IMR-90 (cell line): ENCODE measurements at regions not wholly inside any gene's neighbourhood (a gene's known extent, or its start where the extent isn't known, plus 50 kb on each side); places are given as distances from the start of the nearest gene placed in this dataset.

Source experiments
- ATAC-seq: fragments of 200-7000 bp; cut with Tn5 transposase; 2 replicates; pipeline ENCODE4 v1.9.1; 2020; ENCODE audit warnings: low read depth, mild to moderate bottlenecking, moderate library complexity
- BruUV-seq: library from RNA; stranded (reverse); fragments of 400-500 nt; replicated peaks from 2 replicates; lab custom pipeline; 2021; lab: Mats Ljungman, UMichigan
- CTCF ChIA-PET: fragments of 300-600 bp; formaldehyde crosslinking; extraction: SDS; loops from one replicate; lab custom pipeline; 2021; ENCODE audit warnings: antibody characterized with exemption; lab: Yijun Ruan, JAX
- POLR2A ChIA-PET: fragments of 300-600 bp; sonication (Branson Sonifier 250); formaldehyde crosslinking; loops from one replicate; lab custom pipeline; 2022; ENCODE audit warnings: antibody characterized with exemption; ENCODE audit not compliant: unreplicated experiment; lab: Charles Lee
- DNase-seq: peaks from one replicate; pipeline ENCODE4 v3.0.0; 2013
- H2AFZ ChIP-seq: replicated peaks from 2 replicates; pipeline ENCODE3; 2013; ENCODE audit warnings: low read length, mild to moderate bottlenecking; ENCODE audit not compliant: poor library complexity
- H2AK5ac ChIP-seq: 2 replicates; pipeline ENCODE4 v1.6.1; 2013; ENCODE audit warnings: low read depth, low read length, inconsistent platforms
- H2AK9ac ChIP-seq: replicated peaks from 2 replicates; pipeline ENCODE3; 2013; ENCODE audit warnings: mild to moderate bottlenecking, low read depth, low read length, moderate library complexity; ENCODE audit not compliant: poor library complexity
- H2BK120ac ChIP-seq: 2 replicates; pipeline ENCODE4 v1.6.1; 2013; ENCODE audit warnings: low read depth, low read length, inconsistent platforms
- H2BK15ac ChIP-seq: 3 replicates; pipeline ENCODE4 v1.6.1; 2013; ENCODE audit warnings: low read depth, low read length, inconsistent platforms
- H2BK20ac ChIP-seq: 2 replicates; pipeline ENCODE4 v1.6.1; 2013; ENCODE audit warnings: low read depth, mild to moderate bottlenecking, inconsistent platforms, low read length, moderate library complexity
- H2BK5ac ChIP-seq: 2 replicates; pipeline ENCODE4 v1.6.1; 2013; ENCODE audit warnings: mild to moderate bottlenecking, low read depth, low read length, inconsistent platforms; ENCODE audit not compliant: poor library complexity, severe bottlenecking
- H3K14ac ChIP-seq: replicated peaks from 2 replicates; pipeline ENCODE4 v1.6.1; 2013; ENCODE audit warnings: low read depth, low read length, inconsistent platforms
- H3K18ac ChIP-seq: 2 replicates; pipeline ENCODE4 v1.6.1; 2013; ENCODE audit warnings: low read depth, low read length, control low read depth
- H3K23ac ChIP-seq: 2 replicates; pipeline ENCODE4 v1.6.1; 2013; ENCODE audit warnings: low read depth, low read length, inconsistent platforms
- H3K27ac ChIP-seq: 2 replicates; pipeline ENCODE4 v1.5.1; 2013; ENCODE audit warnings: mild to moderate bottlenecking, control low read depth, low read length; ENCODE audit not compliant: insufficient read depth
- H3K27me3 ChIP-seq: 2 replicates; pipeline ENCODE4 v1.6.1; 2013; ENCODE audit warnings: low read length; ENCODE audit not compliant: control insufficient read depth, insufficient read depth
- H3K36me3 ChIP-seq: 2 replicates; pipeline ENCODE4 v1.6.1; 2013; ENCODE audit warnings: low read length, mixed read lengths; ENCODE audit not compliant: control insufficient read depth, insufficient read depth
- H3K4ac ChIP-seq: 2 replicates; pipeline ENCODE4 v1.6.1; 2013; ENCODE audit warnings: low read depth, low read length, inconsistent platforms
- H3K4me1 ChIP-seq: 2 replicates; pipeline ENCODE4 v1.6.1; 2013; ENCODE audit warnings: low read length, mixed read lengths; ENCODE audit not compliant: control insufficient read depth, insufficient read depth
- H3K4me2 ChIP-seq: 2 replicates; pipeline ENCODE4 v1.6.1; 2013; ENCODE audit warnings: low read depth, mild to moderate bottlenecking, control low read depth, low read length, moderate library complexity
- H3K4me3 ChIP-seq: 2 replicates; pipeline ENCODE4 v1.5.1; 2013; ENCODE audit warnings: low read depth, mild to moderate bottlenecking, control low read depth, low read length, moderate library complexity; ENCODE audit not compliant: insufficient read depth
- H3K56ac ChIP-seq: 2 replicates; pipeline ENCODE4 v1.6.1; 2013; ENCODE audit warnings: low read length, inconsistent platforms; ENCODE audit not compliant: insufficient read depth; ENCODE audit errors: extremely low read depth
- H3K79me1 ChIP-seq, 2 experiments: 2 replicates each; pipeline ENCODE4 v1.6.1; 2013; ENCODE audit warnings: low read length in 2 of 2, inconsistent platforms in 1 of 2, low read depth in 1 of 2
- H3K9ac ChIP-seq: 2 replicates; pipeline ENCODE4 v1.6.1; 2013; ENCODE audit warnings: low read depth, low read length, control low read depth
- H3K9me1 ChIP-seq: 2 replicates; pipeline ENCODE4 v1.6.1; 2013; ENCODE audit warnings: low read length, inconsistent platforms; ENCODE audit not compliant: insufficient read depth
- H3K9me3 ChIP-seq: 2 replicates; pipeline ENCODE4 v1.6.1; 2013; ENCODE audit warnings: low read length; ENCODE audit not compliant: control insufficient read depth, insufficient read depth
- H4K20me1 ChIP-seq: 2 replicates; pipeline ENCODE4 v1.6.1; 2013; ENCODE audit warnings: low read length, inconsistent platforms; ENCODE audit not compliant: insufficient read depth
- H4K5ac ChIP-seq: 2 replicates; pipeline ENCODE4 v1.6.1; 2013; ENCODE audit warnings: mild to moderate bottlenecking, low read depth, low read length, control low read depth
- H4K8ac ChIP-seq, 2 experiments: 2 replicates each; pipeline ENCODE4 v1.6.1; 2013; ENCODE audit warnings: low read depth in 2 of 2, low read length in 2 of 2, control low read depth in 1 of 2, inconsistent platforms in 1 of 2
- H4K91ac ChIP-seq: 2 replicates; pipeline ENCODE4 v1.6.1; 2013; ENCODE audit warnings: low read depth, low read length, inconsistent platforms; ENCODE audit not compliant: insufficient read depth
- BHLHE40 ChIP-seq: fragments of 150-350 bp; IDR thresholded peaks from 2 replicates; pipeline ENCODE4 v1.6.1; 2016; ENCODE audit warnings: mild to moderate bottlenecking, low read depth, low read length
- CEBPB ChIP-seq: IDR thresholded peaks from 2 replicates; pipeline ENCODE4 v1.6.1; 2012; ENCODE audit warnings: low read depth, low read length, improper control_type of control experiment
- CHD1 ChIP-seq: IDR thresholded peaks from 2 replicates; pipeline ENCODE4 v1.6.1; 2012; ENCODE audit warnings: low read depth, low read length, improper control_type of control experiment
- CTCF ChIP-seq: conservative IDR thresholded peaks from 2 replicates; pipeline ENCODE4 v1.5.1; 2012; ENCODE audit warnings: mild to moderate bottlenecking, low read depth, low read length, improper control_type of control experiment
- ELK1 ChIP-seq: fragments of 150-350 bp; IDR thresholded peaks from 2 replicates; pipeline ENCODE4 v1.6.1; 2016; ENCODE audit warnings: low read depth, mild to moderate bottlenecking, low read length, moderate library complexity, borderline replicate concordance
- FOS ChIP-seq: fragments of 150-350 bp; IDR thresholded peaks from 2 replicates; pipeline ENCODE4 v1.6.1; 2016; ENCODE audit warnings: low read depth, low read length
- MAFK ChIP-seq: IDR thresholded peaks from 2 replicates; pipeline ENCODE4 v1.6.1; 2012; ENCODE audit warnings: low read depth, low read length, improper control_type of control experiment
- MAZ ChIP-seq: IDR thresholded peaks from 2 replicates; pipeline ENCODE4 v1.6.1; 2012; ENCODE audit warnings: low read depth, mild to moderate bottlenecking, low read length, improper control_type of control experiment, moderate library complexity, borderline replicate concordance
- MXI1 ChIP-seq: IDR thresholded peaks from 2 replicates; pipeline ENCODE4 v1.6.1; 2012; ENCODE audit warnings: low read depth, mild to moderate bottlenecking, low read length, moderate library complexity, borderline replicate concordance
- NFE2L2 ChIP-seq: fragments of 150-350 bp; IDR thresholded peaks from 2 replicates; pipeline ENCODE4 v1.6.1; 2016; ENCODE audit warnings: low read depth, mild to moderate bottlenecking, low read length
- POLR2A ChIP-seq: IDR thresholded peaks from 2 replicates; pipeline ENCODE4 v1.6.1; 2012; ENCODE audit warnings: mild to moderate bottlenecking, low read depth, low read length
- RAD21 ChIP-seq: IDR thresholded peaks from 2 replicates; pipeline ENCODE4 v1.6.1; 2012; ENCODE audit warnings: low read length, improper control_type of control experiment
- RCOR1 ChIP-seq: IDR thresholded peaks from 2 replicates; pipeline ENCODE4 v1.6.1; 2012; ENCODE audit warnings: mild to moderate bottlenecking, low read length, improper control_type of control experiment; ENCODE audit not compliant: insufficient replicate concordance
- RFX5 ChIP-seq: IDR thresholded peaks from 2 replicates; pipeline ENCODE4 v1.8.0; 2012; ENCODE audit warnings: low read depth, mild to moderate bottlenecking, low read length, moderate library complexity
- SMC3 ChIP-seq: fragments of 150-350 bp; IDR thresholded peaks from 2 replicates; pipeline ENCODE4 v1.6.1; 2016; ENCODE audit warnings: low read depth, mild to moderate bottlenecking, antibody characterized with exemption, low read length, moderate library complexity
- USF2 ChIP-seq: fragments of 150-350 bp; IDR thresholded peaks from 2 replicates; pipeline ENCODE4 v1.6.1; 2017; ENCODE audit warnings: mild to moderate bottlenecking, antibody characterized with exemption, low read length, low read depth
- WGBS, 2 experiments: methylation state at CpG; one replicate each; pipeline versions ENCODE4 v1.1.5 to v1.1.7; 2013; ENCODE audit warnings: missing lambda C conversion rate in 2 of 2; ENCODE audit not compliant: insufficient read length in 1 of 2; ENCODE audit errors: extremely low coverage in 2 of 2; 5-methylcytosine and 5-hydroxymethylcytosine counted together
- dilution Hi-C: fragments of 300-500 bp; cut with HindIII; formaldehyde crosslinking; loops from one replicate; pipeline ENCODE4 v1.14.3; 2018; ENCODE audit warnings: low sequenced_read_pairs; ENCODE audit not compliant: unreplicated experiment
- in situ Hi-C: fragments of 300-500 bp; cut with MboI; formaldehyde crosslinking; loops from 3 replicates; pipeline ENCODE4 v1.14.3; 2019; ENCODE audit warnings: low sequenced_read_pairs, inconsistent platforms, mixed read lengths
- intact Hi-C: fragments of 100-400 bp; cut with micrococcal nuclease; formaldehyde crosslinking; loops from 2 replicates; pipeline ENCODE4 v1.10.0; 2022

- no peak overlapping the region for H4K91ac ChIP-seq
- H3K9ac ChIP-seq, result no peak overlapping the region
- no peaks in the 10 kb centered on the region for H4K20me1 ChIP-seq
- no peak overlapping the region for H3K4ac ChIP-seq
- TF ChIP-seq RFX5 (no peak), MXI1 (no peak), BHLHE40 (no peak), RCOR1 (no peak), CTCF (no peak), USF2 (no peak), POLR2A (no peak), NFE2L2 (no peak), RAD21 (no peak), ELK1 (no peak), MAFK (no peak), MAZ (no peak), CHD1 (no peak), FOS (no peak), CEBPB (no peak), SMC3 (no peak)
- H2BK5ac ChIP-seq, result no peak overlapping the region
- no peak overlapping the region for H4K8ac ChIP-seq
- BruUV-seq, result no TSS peak
- no peak overlapping the region for H3K56ac ChIP-seq
- ATAC-seq, result no peak
- no peak overlapping the region for H2AK9ac ChIP-seq
- H3K27me3 ChIP-seq, result 0 out of 2 replicates have a peak, but pooled peaks cover 2% of the 10 kb centered on the region
- no peak overlapping the region for H2BK15ac ChIP-seq
- H3K36me3 ChIP-seq, result no peaks in the 10 kb centered on the region
- no peak overlapping the region for H2AFZ ChIP-seq
- H2AK5ac ChIP-seq, result no peak overlapping the region
- no peak overlapping the region for H3K27ac ChIP-seq
- dilution Hi-C loops (no loop called here), intact Hi-C loops (no loop called here), in situ Hi-C loops (no loop called here)
- H3K79me1 ChIP-seq, result no peaks in the 10 kb centered on the region
- H2BK120ac ChIP-seq, result no peak overlapping the region
- no peaks in the 10 kb centered on the region for H3K9me3 ChIP-seq
- WGBS, 2 experiments, result 100% methylated on average over 1 of the region's 2 CpGs; no CpG with 5 or more reads in 1 of the 2 experiments
- POLR2A ChIA-PET, result no interaction called here
- H3K4me1 ChIP-seq, result no peaks in the 10 kb centered on the region; the same call in 1 of the 2 replicates
- DNase-seq, result no peak
- H3K4me3 ChIP-seq, result no peak overlapping the region
- no peak overlapping the region for H3K18ac ChIP-seq
- H3K14ac ChIP-seq, result no peak overlapping the region
- CTCF ChIA-PET, result no interaction called here
- H3K4me2 ChIP-seq, result no peak overlapping the region
- H3K9me1 ChIP-seq, result no peaks in the 10 kb centered on the region
- H4K5ac ChIP-seq, result no peak overlapping the region
- no peak overlapping the region for H2BK20ac ChIP-seq
- H3K23ac ChIP-seq, result no peak overlapping the region
Measured at GRCh38 chr5:158458086-158458485, 599.1 kb upstream of the CLINT1 start.
